ENCODE measurements at regions not wholly inside any gene's neighbourhood (a gene's known extent, or its start where the extent isn't known, plus 50 kb on each side); places are given as distances from the start of the nearest gene placed in this dataset.

- 28% methylated on average over 2 of the region's 2 CpGs for WGBS (ENCODE audit: insufficient coverage, low coverage, low lambda C conversion rate, missing lambda C conversion rate)
- H3K36me3 ChIP-seq = no peaks in the 10 kb centered on the region
- no peak for ATAC-seq
These were observed 990.3 kb upstream of the ZNF722 start for GRCh38 chr7:63008366-63008765.

GRCh38 chr7:63009771-63010170 lies 988.9 kb upstream of the ZNF722 start:
- Histone ChIP-seq H3K4me1 (no peaks in the 10 kb centered on the region), H3K27me3 (no peaks in the 10 kb centered on the region), H3K27ac (no peak overlapping the region), H3K36me3 (no peaks in the 10 kb centered on the region), H3K9me3 (no peaks in the 10 kb centered on the region), H3K4me3 (no peak overlapping the region)
- 51% methylated on average over 7 of the region's 7 CpGs for WGBS (ENCODE audit: insufficient coverage, low coverage, low lambda C conversion rate, missing lambda C conversion rate)
- TF ChIP-seq POLR2A (IDR thresholded peaks at IDR 0.05) = no peak
- TF ChIP-seq CTCF (IDR thresholded peaks at IDR 0.05) = no peak
- DNase-seq (no peak), ATAC-seq (no peak)
- intact Hi-C loops (cut with DNase I) = no loop called here

More at GRCh38 chr7:63008366-63008765, 990.3 kb upstream of the ZNF722 start:
- no peak for DNase-seq
- Histone ChIP-seq H3K27ac (no peak overlapping the region), H3K27me3 (no peaks in the 10 kb centered on the region), H3K9me3 (no peaks in the 10 kb centered on the region), H3K4me3 (no peak overlapping the region), H3K4me1 (no peaks in the 10 kb centered on the region)
- TF ChIP-seq CTCF (IDR thresholded peaks at IDR 0.05) (peak in 3 of 4 donors; percentile 32 to 50 (median 48)), POLR2A (IDR thresholded peaks at IDR 0.05) (no peak)
- intact Hi-C loops (cut with DNase I) = no loop called here

- Histone ChIP-seq H3K27me3 (no peaks in the 10 kb centered on the region), H3K36me3 (no peaks in the 10 kb centered on the region), H3K4me1 (no peaks in the 10 kb centered on the region), H3K27ac (no peak overlapping the region), H3K4me3 (no peak overlapping the region), H3K9me3 (no peaks in the 10 kb centered on the region)
- no peak for TF ChIP-seq CTCF (IDR thresholded peaks at IDR 0.05)
- no peak for TF ChIP-seq POLR2A (IDR thresholded peaks at IDR 0.05)
- intact Hi-C loops (cut with DNase I) = no loop called here
- DNase-seq (no peak), ATAC-seq (peak in 2 of 4 donors; percentile 20 to 35)
- 43% methylated on average over 6 of the region's 6 CpGs for WGBS (ENCODE audit: insufficient coverage, low coverage, low lambda C conversion rate, missing lambda C conversion rate)
These were observed 985.9 kb upstream of the ZNF722 start for GRCh38 chr7:63012633-63013183.

GRCh38 chr7:63014792-63015191 lies 983.9 kb upstream of the ZNF722 start:
- intact Hi-C loops (cut with DNase I) = no loop called here
- TF ChIP-seq POLR2A (IDR thresholded peaks at IDR 0.05) (no peak), CTCF (IDR thresholded peaks at IDR 0.05) (no peak)
- 53% methylated on average over 3 of the region's 8 CpGs for whole genome bisulfite sequencing (ENCODE audit: insufficient coverage, low coverage, low lambda C conversion rate, missing lambda C conversion rate)
- Histone ChIP-seq H3K27ac (no peak overlapping the region), H3K4me1 (no peaks in the 10 kb centered on the region), H3K4me3 (no peak overlapping the region), H3K9me3 (no peaks in the 10 kb centered on the region), H3K36me3 (no peaks in the 10 kb centered on the region), H3K27me3 (no peaks in the 10 kb centered on the region)
- DNase-seq (no peak), ATAC-seq (no peak)
